GM12801 (cell line): ENCODE measurements at regions not wholly inside any gene's neighbourhood (a gene's known extent, or its start where the extent isn't known, plus 50 kb on each side); places are given as distances from the start of the nearest gene placed in this dataset.

ENCODE experiments used
- TF ChIP-seq, protein P1 (sequence below): IDR thresholded peaks from one replicate; pipeline ENCODE4 v1.5.1; 2011; ENCODE audit warnings: control low read depth; ENCODE audit not compliant: insufficient read length; ENCODE audit errors: extremely low read depth

DNA sequence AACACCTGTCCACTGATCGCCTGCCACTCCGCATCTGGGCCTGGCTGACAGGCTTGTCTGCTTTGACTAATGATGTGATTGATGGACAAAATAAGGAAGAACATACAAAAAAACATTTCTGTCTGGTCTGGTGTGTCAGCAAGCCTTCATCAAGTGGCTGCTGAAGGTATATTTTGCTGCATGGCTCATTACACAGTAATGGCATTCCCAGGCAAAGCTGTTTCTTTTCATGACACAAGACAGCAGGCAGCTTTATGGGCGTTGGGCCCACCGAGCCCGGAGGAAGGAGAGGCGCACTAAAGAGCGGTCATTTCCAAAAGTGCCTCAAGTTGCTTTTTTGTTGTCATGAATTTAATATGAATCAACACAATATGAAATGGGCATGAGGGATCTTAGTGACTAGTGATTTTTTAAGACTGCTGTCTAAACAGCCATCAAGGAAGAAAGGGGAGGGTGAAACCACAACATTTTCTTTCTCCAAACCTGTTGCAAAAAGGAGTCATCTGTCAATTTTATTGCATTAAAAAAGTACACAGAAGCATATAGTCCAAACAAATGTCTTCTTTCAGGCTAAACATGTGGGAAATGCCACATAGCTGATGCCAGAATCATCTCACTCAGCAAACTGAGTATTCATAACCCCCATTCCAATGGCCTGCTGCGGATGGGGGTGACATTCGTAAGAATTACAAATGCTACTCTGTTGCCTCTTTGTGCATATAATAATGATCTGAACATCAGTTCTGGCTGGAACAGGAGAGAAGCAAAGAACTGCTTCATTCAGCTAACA, 476.6 kb downstream of the ZNF536 start:
- TF ChIP-seq, protein P1, sequence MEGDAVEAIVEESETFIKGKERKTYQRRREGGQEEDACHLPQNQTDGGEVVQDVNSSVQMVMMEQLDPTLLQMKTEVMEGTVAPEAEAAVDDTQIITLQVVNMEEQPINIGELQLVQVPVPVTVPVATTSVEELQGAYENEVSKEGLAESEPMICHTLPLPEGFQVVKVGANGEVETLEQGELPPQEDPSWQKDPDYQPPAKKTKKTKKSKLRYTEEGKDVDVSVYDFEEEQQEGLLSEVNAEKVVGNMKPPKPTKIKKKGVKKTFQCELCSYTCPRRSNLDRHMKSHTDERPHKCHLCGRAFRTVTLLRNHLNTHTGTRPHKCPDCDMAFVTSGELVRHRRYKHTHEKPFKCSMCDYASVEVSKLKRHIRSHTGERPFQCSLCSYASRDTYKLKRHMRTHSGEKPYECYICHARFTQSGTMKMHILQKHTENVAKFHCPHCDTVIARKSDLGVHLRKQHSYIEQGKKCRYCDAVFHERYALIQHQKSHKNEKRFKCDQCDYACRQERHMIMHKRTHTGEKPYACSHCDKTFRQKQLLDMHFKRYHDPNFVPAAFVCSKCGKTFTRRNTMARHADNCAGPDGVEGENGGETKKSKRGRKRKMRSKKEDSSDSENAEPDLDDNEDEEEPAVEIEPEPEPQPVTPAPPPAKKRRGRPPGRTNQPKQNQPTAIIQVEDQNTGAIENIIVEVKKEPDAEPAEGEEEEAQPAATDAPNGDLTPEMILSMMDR = no peak

DNA sequence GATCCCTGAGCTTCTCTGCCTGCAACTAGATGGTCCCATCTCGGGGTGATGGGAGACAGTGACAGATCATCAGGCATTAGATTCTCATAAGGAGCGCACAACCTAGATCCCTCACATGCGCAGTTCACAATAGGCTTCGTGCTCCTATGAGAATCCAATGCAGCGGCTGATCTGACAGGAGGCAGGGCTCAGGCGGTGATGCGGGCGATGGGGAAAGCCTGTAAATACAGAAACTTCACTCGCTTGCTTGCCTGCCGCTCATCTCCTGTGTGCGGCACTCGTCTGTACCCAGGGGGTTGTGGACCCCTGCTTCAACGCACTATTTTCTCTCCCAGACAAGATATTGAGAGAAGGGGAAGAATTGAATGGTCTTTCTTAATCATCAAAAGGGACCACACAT, 473.9 kb downstream of the ZNF536 start:
- TF ChIP-seq, protein P1 = no peak

DNA sequence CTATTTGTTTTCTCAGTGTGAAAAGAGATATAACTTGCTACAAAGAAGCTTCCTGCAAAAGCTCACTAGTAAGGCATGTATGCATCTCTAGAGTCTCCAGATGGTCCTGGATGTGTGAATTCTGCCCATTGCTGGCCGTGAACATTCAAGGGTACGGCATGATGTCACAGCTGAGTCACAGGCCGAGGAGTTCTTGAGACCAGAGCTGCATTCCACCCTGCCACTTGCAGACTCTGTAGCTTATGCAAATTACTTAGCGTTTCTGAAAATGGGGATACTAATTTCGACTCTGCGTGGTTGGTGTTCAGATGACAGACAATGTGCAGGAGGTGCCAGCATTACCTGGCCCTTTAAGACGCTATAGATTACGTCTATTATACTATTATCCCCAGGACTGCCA, 470.7 kb downstream of the ZNF536 start:
- TF ChIP-seq, protein P1 = no peak

DNA sequence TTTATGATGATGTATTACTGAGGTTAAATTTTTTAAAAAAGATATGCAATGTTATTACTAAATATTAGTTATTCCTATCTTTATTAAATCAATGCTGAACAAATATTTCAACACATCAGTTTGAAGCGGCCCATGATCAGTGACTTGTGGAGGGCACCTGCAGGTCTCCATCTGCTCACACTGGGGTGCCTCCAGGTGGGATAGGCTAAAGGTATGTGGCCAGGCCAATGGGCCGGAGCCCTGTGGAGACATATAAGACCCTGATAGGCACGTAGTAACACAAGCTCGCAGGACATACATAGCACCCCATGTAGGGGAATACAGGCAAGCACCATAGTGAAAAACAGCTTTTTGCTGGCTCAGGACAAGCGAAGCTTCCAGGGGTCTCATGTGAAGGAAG, 469.8 kb downstream of the ZNF536 start:
- TF ChIP-seq, protein P1 = no peak

DNA sequence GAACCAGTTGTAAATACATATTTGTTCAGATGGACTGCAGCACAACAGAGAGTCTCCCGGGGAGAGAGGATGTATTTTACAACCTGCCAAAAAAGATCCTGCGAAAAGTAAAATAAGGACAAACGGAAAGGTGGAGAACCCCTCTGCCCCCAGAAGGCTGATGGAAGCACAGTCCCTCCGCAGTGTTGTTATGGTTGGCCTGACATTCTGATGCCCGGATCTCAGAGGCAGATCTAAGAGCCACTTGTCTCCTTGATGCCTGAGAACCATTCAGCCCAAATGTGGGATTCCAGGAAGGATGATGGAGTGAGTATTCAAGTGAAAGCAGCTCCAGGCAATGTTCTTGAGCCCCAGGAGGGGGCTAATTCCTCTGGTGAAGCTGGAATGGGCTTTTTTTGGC, 458.7 kb downstream of the ZNF536 start:
- TF ChIP-seq, protein P1 = no peak

DNA sequence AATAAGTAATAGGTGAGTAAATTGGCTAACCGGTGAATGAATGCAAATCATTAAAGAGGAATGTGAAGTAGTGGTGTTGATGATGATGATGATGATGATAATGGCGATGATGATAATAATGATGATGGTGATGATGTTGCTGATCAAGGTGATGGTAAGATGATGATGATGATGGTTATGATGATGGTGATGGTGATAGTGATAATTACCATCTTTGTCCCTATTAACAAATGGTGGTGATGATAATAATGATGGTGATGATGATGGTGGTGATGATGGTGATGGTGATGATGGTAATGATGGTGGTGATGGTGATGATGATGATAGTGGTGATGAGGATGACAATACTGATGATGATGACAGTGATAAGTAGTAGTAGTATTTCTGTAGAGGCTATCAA, 452.6 kb downstream of the ZNF536 start:
- TF ChIP-seq, protein P1 = no peak

DNA sequence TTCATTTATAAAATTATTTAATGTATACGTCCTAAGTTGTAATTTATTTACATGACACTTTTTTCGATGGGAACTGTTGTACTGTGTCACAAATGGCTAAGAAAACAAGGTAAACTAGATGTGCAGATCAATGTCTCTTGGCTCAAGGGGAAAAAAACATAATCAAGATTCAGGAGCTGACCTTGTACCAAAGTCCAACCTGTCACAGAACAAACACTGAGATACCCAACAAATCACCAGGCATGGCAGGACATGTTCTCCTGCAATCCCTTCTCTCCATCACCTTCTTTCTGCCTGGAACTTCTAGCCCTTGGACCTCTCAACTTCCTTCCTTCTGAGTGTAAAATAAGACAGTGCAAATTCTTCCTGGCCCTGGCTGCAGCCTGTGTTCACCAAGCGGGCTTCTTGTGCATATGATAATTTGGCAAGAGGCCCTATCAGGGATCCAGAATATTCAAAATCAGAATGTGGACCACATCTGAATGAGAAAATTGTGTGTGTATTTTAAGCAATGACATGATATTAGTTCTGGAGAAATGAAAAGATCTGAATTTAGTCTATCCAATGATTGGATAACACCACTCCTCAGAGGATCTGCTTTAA, 445.9 kb downstream of the ZNF536 start:
- TF ChIP-seq, protein P1 = no peak
